GM19324 (cell line): ENCODE measurements at regions not wholly inside any gene's neighbourhood (a gene's known extent, or its start where the extent isn't known, plus 50 kb on each side); places are given as distances from the start of the nearest gene placed in this dataset.
"Not testable (repeated sequence)": the region's sequence is repeated elsewhere in the genome, so short reads cannot be mapped to it uniquely, and the experiment has no call there.

ENCODE experiments used
- ATAC-seq: cut with Tn5 transposase; IDR thresholded peaks from one replicate; pipeline ENCODE4 v1.9.1; 2021; ENCODE audit warnings: mild to moderate bottlenecking, moderate library complexity; ENCODE audit not compliant: unreplicated experiment, low FRiP score

DNA sequence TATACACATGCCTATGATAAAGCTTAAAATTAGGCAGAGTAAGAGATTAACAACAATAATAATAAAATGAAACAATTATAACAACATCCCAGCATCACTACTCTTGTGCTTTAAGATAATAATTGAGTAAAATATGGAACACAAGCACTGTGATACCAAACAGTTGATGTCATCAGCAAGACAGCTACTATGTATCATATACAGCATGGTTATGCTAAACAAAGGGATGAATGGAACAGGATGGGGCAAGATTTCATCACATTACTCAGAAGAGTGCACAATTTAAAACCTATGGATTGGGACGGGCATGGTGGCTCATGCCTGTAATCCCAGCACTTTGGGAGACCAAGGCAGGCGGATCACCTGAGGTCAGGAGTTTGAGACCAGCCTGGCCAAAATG lies 1221.0 kb downstream of the SUCLG1 start:
- no peak for ATAC-seq

DNA sequence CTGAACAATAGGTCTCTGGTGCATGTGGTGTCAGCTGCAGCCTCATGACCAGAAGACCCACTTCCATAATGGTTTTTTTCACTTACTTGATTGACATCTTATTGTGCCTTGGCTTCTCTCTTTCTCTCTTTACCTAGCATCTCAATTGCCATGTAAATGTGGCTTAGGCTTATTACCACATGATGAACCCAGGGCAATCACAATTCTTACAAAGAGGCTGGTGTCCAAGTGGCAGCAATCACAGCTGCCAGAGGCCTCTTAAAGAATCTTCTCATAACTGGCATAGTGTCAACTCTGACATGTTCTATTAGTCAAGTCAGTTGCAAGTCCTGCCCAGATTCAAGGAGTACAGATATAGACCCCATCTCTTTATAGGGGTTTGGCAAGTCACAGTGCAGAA lies 1224.8 kb downstream of the SUCLG1 start:
- ATAC-seq, result no peak

DNA sequence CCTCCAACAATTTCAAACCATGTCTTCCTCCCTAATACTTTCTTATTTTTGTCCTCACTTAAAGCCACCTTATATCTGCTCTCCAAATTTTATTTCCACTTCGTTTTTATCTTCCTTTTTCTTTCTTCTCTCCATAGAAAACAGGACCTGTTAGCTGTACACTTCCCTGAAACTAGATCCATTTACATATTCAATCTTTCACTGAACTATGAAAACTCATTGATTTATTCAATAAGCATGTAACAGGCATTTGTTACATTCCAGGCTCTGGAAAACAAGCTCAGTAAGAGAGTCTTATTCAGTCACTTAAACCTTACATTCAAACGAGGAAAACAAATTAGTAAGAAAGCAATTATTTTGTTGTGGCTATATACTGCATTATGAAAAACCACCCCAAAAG lies 1225.3 kb downstream of the SUCLG1 start:
- ATAC-seq, result no peak

GRCh38 chr2:83233326-83233725 lies 1225.8 kb downstream of the SUCLG1 start:
- no peak for ATAC-seq

DNA sequence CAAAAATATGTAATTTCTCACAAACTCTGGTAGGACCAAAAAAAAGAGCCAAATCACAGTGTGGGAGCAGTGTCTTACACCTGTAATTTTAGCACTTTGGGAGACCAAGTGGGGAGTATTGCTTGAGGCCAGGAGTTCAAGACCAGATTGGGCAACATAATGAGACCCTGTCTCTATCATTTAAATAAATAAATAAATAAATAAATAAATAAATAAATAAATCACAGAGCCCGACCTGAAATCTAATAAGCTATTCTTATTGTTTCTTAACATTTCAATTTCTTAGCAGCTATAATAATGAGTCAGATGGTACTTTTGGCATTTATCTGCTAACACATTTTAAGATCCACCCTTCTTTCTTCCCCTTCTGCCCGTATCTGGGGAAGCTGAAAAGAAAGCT lies 1229.6 kb downstream of the SUCLG1 start:
- ATAC-seq, result no peak

DNA sequence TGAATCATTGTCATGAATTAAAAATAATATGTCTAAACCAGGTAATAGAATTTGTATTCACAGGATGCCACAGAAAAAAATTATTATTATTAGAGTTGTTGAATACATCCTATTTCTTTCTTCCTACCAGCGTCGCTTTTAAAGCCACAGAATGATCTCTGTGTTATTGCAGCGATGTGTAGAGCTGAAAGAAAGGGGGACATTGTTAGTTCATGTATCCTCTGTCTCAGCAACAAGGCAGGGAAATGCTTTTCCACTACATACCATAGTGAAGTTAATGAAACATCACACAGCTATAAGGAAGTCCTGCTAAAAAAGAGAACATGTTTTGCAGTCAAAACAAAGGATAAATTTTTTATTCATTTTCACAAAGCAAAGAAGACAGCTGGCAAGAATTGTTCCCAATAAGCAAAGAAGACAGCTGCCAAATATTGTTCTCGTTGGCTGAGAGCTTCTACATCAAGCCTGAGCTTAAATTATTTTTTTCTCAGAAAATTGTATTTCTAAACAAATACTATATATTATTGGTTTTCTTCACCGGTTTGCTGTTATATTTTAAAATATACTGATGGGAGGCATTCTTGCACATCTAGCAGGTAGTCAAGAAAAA lies 1234.4 kb downstream of the SUCLG1 start:
- no peak for ATAC-seq

GRCh38 chr2:83221258-83221657 lies 1237.8 kb downstream of the SUCLG1 start:
- ATAC-seq, result no peak

DNA sequence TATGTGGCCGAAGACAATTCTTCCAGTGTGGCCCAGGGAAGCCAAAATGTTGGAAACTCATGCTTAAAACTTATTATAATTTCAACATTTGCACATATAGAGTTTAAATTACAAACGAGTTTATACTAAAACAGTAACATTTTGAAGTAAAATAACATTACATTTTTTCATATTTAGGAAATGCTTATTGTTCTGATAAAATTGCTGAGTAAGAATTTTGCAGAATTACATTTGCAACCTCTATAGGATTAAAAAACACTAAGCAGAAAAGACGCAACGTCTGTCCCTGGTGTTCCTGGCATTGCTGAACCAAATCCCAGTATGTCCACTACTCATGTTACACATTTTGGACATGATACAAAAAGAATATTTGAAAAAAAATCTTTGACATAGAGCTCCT lies 1241.2 kb downstream of the SUCLG1 start:
- no peak for ATAC-seq

- no peak for ATAC-seq
These were observed 1262.9 kb downstream of the SUCLG1 start for GRCh38 chr2:83196225-83196624.

DNA sequence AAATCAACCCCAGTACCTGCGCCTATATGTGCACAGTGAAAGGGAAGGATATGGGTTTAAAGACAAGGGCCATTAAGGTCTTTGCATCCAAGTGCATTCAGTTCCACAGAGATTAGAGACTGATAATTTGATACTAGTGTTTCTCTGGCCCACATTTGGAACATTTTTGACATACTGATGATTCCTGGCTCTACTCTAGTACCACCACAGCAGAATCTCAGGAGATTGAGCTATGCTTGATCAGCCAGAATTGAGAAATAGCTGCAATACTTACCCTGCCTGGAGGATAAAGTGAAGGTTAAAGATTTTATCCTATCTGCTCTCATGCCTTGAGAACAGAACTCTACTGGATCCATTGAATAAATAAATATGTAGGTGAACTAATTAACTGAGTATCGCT lies 1267.8 kb downstream of the SUCLG1 start:
- no peak for ATAC-seq

DNA sequence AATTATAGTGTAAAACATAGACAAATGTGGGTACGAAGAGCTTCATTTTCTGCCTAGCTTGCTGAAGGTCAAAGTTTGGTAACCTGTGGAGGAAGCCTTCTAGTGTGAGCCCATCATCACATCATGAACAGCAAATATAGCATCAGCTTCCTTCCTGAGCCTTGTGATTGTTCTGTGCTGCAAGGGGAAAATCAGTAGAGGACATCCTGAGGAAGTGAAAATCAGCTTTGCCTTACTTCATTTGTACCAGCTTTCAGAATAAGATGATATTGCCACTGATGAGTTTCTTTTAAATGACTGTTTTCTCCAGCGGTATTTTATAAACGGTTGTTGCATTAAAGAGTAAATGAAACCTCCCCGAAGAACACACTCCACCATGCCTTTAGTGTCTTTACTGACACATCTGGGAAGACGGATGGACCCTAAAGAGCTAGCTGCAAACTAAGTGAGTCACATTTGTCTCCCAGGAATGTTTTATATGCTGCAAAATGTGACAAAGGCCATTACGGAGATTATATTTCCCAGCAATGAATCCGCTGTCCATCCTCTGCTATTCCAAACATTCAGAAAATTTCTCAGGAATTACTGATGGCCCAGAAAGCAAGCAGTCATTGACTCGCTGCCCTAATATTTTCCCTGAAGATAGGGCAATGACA lies 1272.8 kb downstream of the SUCLG1 start:
- ATAC-seq, result no peak

GRCh38 chr2:83180862-83181530 lies 1278.1 kb downstream of the SUCLG1 start:
- ATAC-seq, result not testable (repeated sequence)

GRCh38 chr2:83176539-83176938 lies 1282.5 kb downstream of the SUCLG1 start:
- ATAC-seq, result no peak

GRCh38 chr2:83172841-83173240 lies 1286.2 kb downstream of the SUCLG1 start:
- no peak for ATAC-seq

DNA sequence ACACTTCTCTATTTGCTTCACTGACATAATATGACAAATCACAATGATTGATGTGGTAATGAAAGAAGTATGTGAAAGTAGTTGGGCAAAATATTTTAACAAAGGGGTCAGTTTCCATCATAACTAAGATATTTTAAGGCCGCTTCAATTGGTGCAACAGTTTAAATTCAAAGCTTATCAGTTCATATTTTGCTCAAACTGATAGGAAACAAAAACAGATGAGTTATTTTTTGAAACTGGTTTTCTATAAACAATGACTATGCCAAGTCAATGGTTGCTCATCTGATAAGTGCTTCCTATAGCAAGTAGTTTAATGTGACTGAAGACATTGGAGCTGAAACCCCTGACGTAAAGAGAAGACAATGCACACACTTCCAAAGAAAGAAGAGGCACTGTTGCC lies 1290.7 kb downstream of the SUCLG1 start:
- no peak for ATAC-seq

- no peak for ATAC-seq
These were observed 1296.7 kb downstream of the SUCLG1 start for GRCh38 chr2:83162421-83162820.

- no peak for ATAC-seq
These were observed 1298.5 kb downstream of the SUCLG1 start for GRCh38 chr2:83160571-83160970.

DNA sequence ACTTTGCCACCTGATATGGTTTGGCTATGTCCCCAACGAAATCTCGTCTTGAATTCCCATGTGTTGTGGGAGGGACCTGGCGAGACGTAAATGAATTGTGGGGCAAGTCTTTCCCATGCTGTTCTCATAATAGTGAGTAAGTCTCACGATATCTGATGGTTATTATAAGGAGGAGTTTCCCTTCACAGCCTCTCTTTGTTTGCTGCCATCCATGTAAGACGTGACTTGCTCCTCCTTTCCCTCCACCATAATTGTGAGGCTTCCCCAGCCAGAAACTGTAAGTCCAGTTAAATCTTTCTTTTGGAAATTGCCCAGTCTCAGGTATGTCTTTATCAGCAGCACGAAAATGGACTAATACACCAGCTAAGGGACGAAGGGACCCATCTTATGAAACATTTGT lies 1303.3 kb downstream of the SUCLG1 start:
- no peak for ATAC-seq

- ATAC-seq, result no peak
These were observed 1315.1 kb downstream of the SUCLG1 start for GRCh38 chr2:83143946-83144345.

DNA sequence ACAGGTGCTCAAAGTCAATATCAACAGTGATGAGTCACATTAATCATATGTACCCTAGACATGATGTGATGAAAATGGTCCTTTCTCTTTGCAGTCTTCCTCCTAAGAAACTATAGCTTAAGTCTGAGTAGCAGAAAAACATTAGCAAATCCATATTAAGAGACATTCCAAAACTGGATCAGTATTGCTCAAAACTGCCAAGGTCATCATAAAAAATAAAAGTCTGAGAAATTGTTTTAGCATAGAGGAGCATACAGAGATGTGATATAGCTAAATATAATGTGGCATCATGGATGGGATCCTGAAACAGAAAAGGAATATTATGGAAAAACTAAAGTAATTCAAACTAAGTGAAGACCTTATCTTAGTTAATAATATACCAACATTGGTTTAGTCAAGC lies 1316.1 kb downstream of the SUCLG1 start:
- no peak for ATAC-seq

DNA sequence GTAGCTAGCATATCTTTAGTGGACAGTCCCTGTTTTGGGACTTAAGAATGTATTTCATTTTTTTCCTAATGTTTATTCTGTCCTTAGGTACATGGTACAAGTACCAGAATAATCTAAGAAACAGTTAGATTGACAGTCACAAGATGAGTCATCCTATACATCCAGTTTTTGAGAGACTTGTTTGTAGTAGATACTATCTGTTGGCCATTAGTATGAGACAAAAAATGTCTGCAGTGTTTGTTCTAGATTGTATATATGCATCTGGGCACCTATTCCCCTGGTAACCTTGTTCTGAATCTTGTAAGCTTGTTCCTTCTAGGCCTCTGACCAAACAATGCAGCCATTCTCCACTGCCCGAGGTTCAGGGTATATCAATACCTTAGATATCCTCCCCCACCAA lies 1343.5 kb downstream of the SUCLG1 start:
- no peak for ATAC-seq

DNA sequence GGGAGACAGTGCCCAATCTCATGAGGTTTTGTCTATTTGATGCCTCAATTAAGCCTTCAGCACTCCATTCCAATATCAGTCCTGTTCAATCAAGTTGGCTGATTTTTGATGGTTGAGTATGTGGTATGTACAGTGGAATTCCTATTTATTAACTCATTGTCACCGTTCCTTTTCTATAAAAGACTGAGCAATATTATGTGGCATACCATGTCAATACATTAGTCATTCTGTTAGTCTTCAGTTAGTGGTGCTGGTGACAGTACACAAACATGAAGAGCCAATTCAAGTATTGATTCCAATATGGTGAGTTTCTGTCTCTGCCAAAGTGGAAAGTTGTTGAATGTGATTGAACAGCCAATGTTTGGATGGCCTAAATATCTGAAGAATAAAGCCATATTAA lies 1343.9 kb downstream of the SUCLG1 start:
- ATAC-seq, result no peak
